ENCODE measurements at regions not wholly inside any gene's neighbourhood (a gene's known extent, or its start where the extent isn't known, plus 50 kb on each side); places are given as distances from the start of the nearest gene placed in this dataset.

- CTCF ChIA-PET = interaction anchor here (0.5 kb wide), 1 partner anchor 192 kb away, joined by 4 read pairs; no protein-coding TSS in a partner anchor
- TF ChIP-seq FOXK1 (CRISPR knock-in tag; IDR thresholded peaks at IDR 0.05) (no peak), ATF6 (CRISPR knock-in tag; IDR thresholded peaks at IDR 0.05) (no peak), SP1 (CRISPR knock-in tag; conservative IDR thresholded peaks at IDR 0.05) (no peak), ZNF425 (CRISPR knock-in tag; conservative IDR thresholded peaks at IDR 0.05) (no peak)
- H3K4me3 Mint-ChIP-seq = no peak overlapping the region
- ATAC-seq = no peak
- POLR2A ChIA-PET = no interaction called here
- peaks cover 16% of the 10 kb centered on the region for H3K36me3 Mint-ChIP-seq
- H3K9me3 Mint-ChIP-seq = peaks cover 38% of the 10 kb centered on the region
- peaks cover 4% of the 10 kb centered on the region; the same call in 1 of the 2 replicates for H3K27me3 Mint-ChIP-seq (ENCODE audit: low read depth)
- peaks cover 6% of the 10 kb centered on the region; the same call in 1 of the 2 replicates for H3K4me1 Mint-ChIP-seq
- DNase-seq (ENCODE audit: low spot score) = no peak
- H3K27ac Mint-ChIP-seq = no peak overlapping the region
Observed at GRCh38 chr2:118731413-118731812, 116.0 kb downstream of the EN1 start.

- DNase-seq (ENCODE audit: low spot score) (no peak), ATAC-seq (no peak)
- Mint-ChIP-seq H3K27ac (no peak overlapping the region), H3K27me3 (ENCODE audit: low read depth) (peaks cover 4% of the 10 kb centered on the region; the same call in 1 of the 2 replicates), H3K36me3 (peaks cover 16% of the 10 kb centered on the region), H3K4me1 (peaks cover 6% of the 10 kb centered on the region; the same call in 1 of the 2 replicates), H3K4me3 (no peak overlapping the region), H3K9me3 (peaks cover 46% of the 10 kb centered on the region)
- CTCF ChIA-PET = interaction anchor here (1.0 kb wide), 1 partner anchor 238 kb away, joined by 3 read pairs; no protein-coding TSS in a partner anchor
- TF ChIP-seq SOX15 (CRISPR knock-in tag; IDR thresholded peaks at IDR 0.05) = no peak
- no peak for TF ChIP-seq USF2 (CRISPR knock-in tag; IDR thresholded peaks at IDR 0.05)
- TF ChIP-seq CDX4 (CRISPR knock-in tag; IDR thresholded peaks at IDR 0.05; ENCODE audit: borderline replicate concordance) = no peak
- no peak for TF ChIP-seq ARID4B (CRISPR knock-in tag; IDR thresholded peaks at IDR 0.05; ENCODE audit: borderline replicate concordance)
- no peak for TF ChIP-seq E2F1 (CRISPR knock-in tag; IDR thresholded peaks at IDR 0.05)
- TF ChIP-seq ZBTB21 (CRISPR knock-in tag; IDR thresholded peaks at IDR 0.05; ENCODE audit: borderline replicate concordance) = no peak
- no peak for TF ChIP-seq RORB (CRISPR knock-in tag; IDR thresholded peaks at IDR 0.05)
- TF ChIP-seq ATF1 (CRISPR knock-in tag; IDR thresholded peaks at IDR 0.05) = no peak
- no peak for TF ChIP-seq HMGXB4 (CRISPR knock-in tag; IDR thresholded peaks at IDR 0.05)
- POLR2A ChIA-PET = no interaction called here
Observed at GRCh38 chr2:118730405-118730804, 117.0 kb downstream of the EN1 start.

Data from WTC11 (cell line).